PC-9 (cell line): ENCODE measurements at regions not wholly inside any gene's neighbourhood (a gene's known extent, or its start where the extent isn't known, plus 50 kb on each side); places are given as distances from the start of the nearest gene placed in this dataset.

ENCODE experiments used
- BruUV-seq: library from RNA; stranded (reverse); fragments of 400-500 nt; replicated peaks from 2 replicates; lab custom pipeline; 2021; lab: Mats Ljungman, UMichigan
- CTCF ChIA-PET: fragments of 300-600 bp; sonication (Branson Sonifier 250); formaldehyde crosslinking; loops from one replicate; lab custom pipeline; 2022; ENCODE audit warnings: antibody characterized with exemption; lab: Charles Lee
- POLR2A ChIA-PET: fragments of 300-600 bp; sonication (Branson Sonifier 250); formaldehyde crosslinking; loops from one replicate; lab custom pipeline; 2022; ENCODE audit warnings: antibody characterized with exemption; ENCODE audit not compliant: unreplicated experiment; lab: Charles Lee
- DNase-seq, 2 experiments: peaks; one replicate each; pipeline versions ENCODE4 v3.0.0 to v3.0.0-alpha.2; 2015 to 2022; ENCODE audit warnings: mixed read lengths in 1 of 2
- H2AFZ ChIP-seq: fragments of 200-600 bp; sonication (generic); 2 replicates; pipeline ENCODE4 v1.8.1; 2017; ENCODE audit warnings: antibody characterized with exemption
- H3F3A ChIP-seq: fragments of 200-600 bp; sonication (generic); 2 replicates; pipeline ENCODE4 v1.8.1; 2017; ENCODE audit warnings: antibody characterized with exemption, mild to moderate bottlenecking, low read depth; ENCODE audit not compliant: insufficient read depth
- H3K27ac ChIP-seq: fragments of 200-600 bp; sonication (generic); 2 replicates; pipeline ENCODE4 v1.6.1; 2016; ENCODE audit warnings: mixed run types
- H3K27me3 ChIP-seq: fragments of 200-600 bp; sonication (generic); 2 replicates; pipeline ENCODE4 v1.6.1; 2016; ENCODE audit warnings: low read depth, mixed run types; ENCODE audit not compliant: insufficient read depth
- H3K36me3 ChIP-seq: fragments of 200-600 bp; sonication (generic); 2 replicates; pipeline ENCODE4 v1.6.1; 2016; ENCODE audit warnings: low read depth, mixed run types
- H3K4me1 ChIP-seq: fragments of 200-600 bp; sonication (generic); replicated peaks from 2 replicates; pipeline ENCODE4 v1.6.1; 2016; ENCODE audit warnings: mixed run types; ENCODE audit not compliant: insufficient read depth
- H3K4me2 ChIP-seq: fragments of 200-600 bp; sonication (generic); 2 replicates; pipeline ENCODE4 v1.6.1; 2017; ENCODE audit warnings: mixed run types
- H3K4me3 ChIP-seq: fragments of 200-600 bp; sonication (generic); 2 replicates; pipeline ENCODE4 v1.6.1; 2016; ENCODE audit warnings: mixed run types
- H3K79me2 ChIP-seq: fragments of 200-600 bp; sonication (generic); 2 replicates; pipeline ENCODE4 v1.6.1; 2017; ENCODE audit warnings: low read depth, mixed run types
- H3K9me2 ChIP-seq: fragments of 200-600 bp; sonication (generic); 2 replicates; pipeline ENCODE4 v1.8.1; 2017; ENCODE audit warnings: mild to moderate bottlenecking; ENCODE audit not compliant: insufficient read depth
- H3K9me3 ChIP-seq: fragments of 200-600 bp; sonication (generic); 2 replicates; pipeline ENCODE4 v1.8.1; 2016; ENCODE audit warnings: low read depth; ENCODE audit not compliant: insufficient read depth
- H4K20me1 ChIP-seq: fragments of 200-600 bp; sonication (generic); 2 replicates; pipeline ENCODE4 v1.8.1; 2017; ENCODE audit not compliant: insufficient read depth
- CTCF ChIP-seq: fragments of 200-600 bp; sonication (generic); conservative IDR thresholded peaks from 2 replicates; pipeline ENCODE4 v1.6.1; 2017; ENCODE audit warnings: mixed run types, antibody characterized with exemption, mild to moderate bottlenecking, moderate library complexity
- EZH2 ChIP-seq: fragments of 200-600 bp; sonication (generic); IDR thresholded peaks from 2 replicates; pipeline ENCODE4 v1.8.0; 2017; ENCODE audit warnings: antibody characterized with exemption, low read depth
- intact Hi-C: fragments of 100-400 bp; cut with micrococcal nuclease; formaldehyde crosslinking; loops from one replicate; pipeline ENCODE4 v1.10.0; 2022; ENCODE audit not compliant: unreplicated experiment

GRCh38 chr10:85477979-85478378 lies 888.6 kb downstream of the GRID1 start:
- H3K36me3 ChIP-seq, result no peaks in the 10 kb centered on the region
- no peaks in the 10 kb centered on the region for H3K9me2 ChIP-seq
- ChIA-PET CTCF (no interaction called here), POLR2A (no interaction called here)
- no peak overlapping the region for H3K4me2 ChIP-seq
- H3K27me3 ChIP-seq, result no peaks in the 10 kb centered on the region
- no peak overlapping the region for H2AFZ ChIP-seq
- TF ChIP-seq EZH2 (no peak), CTCF (no peak)
- no peaks in the 10 kb centered on the region for H4K20me1 ChIP-seq
- BruUV-seq, result no TSS peak
- intact Hi-C loops, result no loop called here
- no peak overlapping the region for H3K27ac ChIP-seq
- no peaks in the 10 kb centered on the region for H3F3A ChIP-seq
- no peak for DNase-seq
- H3K9me3 ChIP-seq, result no peaks in the 10 kb centered on the region
- H3K4me3 ChIP-seq, result no peak overlapping the region
- H3K79me2 ChIP-seq, result no peaks in the 10 kb centered on the region
- H3K4me1 ChIP-seq, result no peaks in the 10 kb centered on the region

GRCh38 chr10:85490431-85490830 lies 876.2 kb downstream of the GRID1 start:
- Histone ChIP-seq H3K9me3 (no peaks in the 10 kb centered on the region), H3K27me3 (no peaks in the 10 kb centered on the region), H3F3A (no peaks in the 10 kb centered on the region), H4K20me1 (no peaks in the 10 kb centered on the region), H3K36me3 (no peaks in the 10 kb centered on the region), H3K79me2 (no peaks in the 10 kb centered on the region), H3K4me2 (no peak overlapping the region), H3K27ac (no peak overlapping the region), H3K4me3 (no peak overlapping the region), H3K9me2 (no peaks in the 10 kb centered on the region), H3K4me1 (no peaks in the 10 kb centered on the region), H2AFZ (no peak overlapping the region)
- BruUV-seq, result no TSS peak
- DNase-seq, result no peak
- intact Hi-C loops, result no loop called here
- no peak for TF ChIP-seq EZH2
- TF ChIP-seq CTCF, result no peak
- ChIA-PET POLR2A (no interaction called here), CTCF (no interaction called here)

DNA sequence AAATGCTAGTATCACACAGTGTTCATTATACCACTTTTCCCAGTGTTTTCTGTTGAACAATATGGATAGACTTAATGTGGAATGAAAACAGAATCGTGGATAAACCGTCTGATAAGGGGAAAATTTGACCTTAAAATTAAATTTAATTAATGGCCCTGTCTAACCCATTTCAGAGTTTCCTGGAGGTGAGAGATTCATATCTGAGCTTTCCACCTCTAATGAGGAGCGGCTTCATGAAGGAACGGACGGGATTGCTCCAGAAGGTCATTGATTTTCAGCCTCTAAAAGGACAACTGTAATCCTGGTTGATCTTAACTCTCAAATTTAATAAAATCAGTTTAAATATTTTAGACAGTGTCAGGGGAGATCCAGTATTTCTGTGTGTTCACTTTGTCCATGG lies 874.9 kb downstream of the GRID1 start:
- intact Hi-C loops, result no loop called here
- Histone ChIP-seq H3K9me2 (no peaks in the 10 kb centered on the region), H3K4me3 (no peak overlapping the region), H3F3A (no peaks in the 10 kb centered on the region), H3K79me2 (no peaks in the 10 kb centered on the region), H2AFZ (no peak overlapping the region), H3K27me3 (no peaks in the 10 kb centered on the region), H3K4me2 (no peak overlapping the region), H3K4me1 (no peaks in the 10 kb centered on the region), H3K27ac (no peak overlapping the region), H4K20me1 (no peaks in the 10 kb centered on the region), H3K9me3 (no peaks in the 10 kb centered on the region), H3K36me3 (no peaks in the 10 kb centered on the region)
- POLR2A ChIA-PET, result no interaction called here
- TF ChIP-seq EZH2 (no peak), CTCF (no peak)
- DNase-seq, result no peak
- CTCF ChIA-PET, result no interaction called here
- BruUV-seq, result no TSS peak
